B cell (primary cell): ENCODE measurements at regions not wholly inside any gene's neighbourhood (a gene's known extent, or its start where the extent isn't known, plus 50 kb on each side); places are given as distances from the start of the nearest gene placed in this dataset.

ENCODE experiments used
- ATAC-seq: fragments of 200-7000 bp; cut with Tn5 transposase; one replicate; pipeline ENCODE4 v1.10.0; 2021; ENCODE audit warnings: low read depth, mild to moderate bottlenecking, moderate number of reproducible peaks, moderate library complexity
- CTCF ChIA-PET: fragments of 350-600 bp; sonication (Branson Sonifier 250); formaldehyde crosslinking; loops from one replicate; lab custom pipeline; 2021; ENCODE audit warnings: antibody characterized with exemption, inconsistent platforms; lab: Charles Lee
- POLR2A ChIA-PET: fragments of 350-600 bp; sonication (Branson Sonifier 250); formaldehyde crosslinking; loops from one replicate; lab custom pipeline; 2021; ENCODE audit warnings: antibody characterized with exemption; lab: Charles Lee
- DNase-seq: peaks from one replicate; pipeline ENCODE4 v3.0.0; 2013
- H2AFZ ChIP-seq: 2 replicates; pipeline ENCODE4 v1.6.1; 2012; ENCODE audit warnings: mild to moderate bottlenecking, low read depth, low read length; ENCODE audit not compliant: insufficient read depth, poor library complexity, severe bottlenecking
- H3K27ac ChIP-seq, 2 donors: 1 replicate in 1 of 2; 2 replicates in 1 of 2; pipeline ENCODE4 v1.5.1; 2012 to 2013; ENCODE audit warnings: low read length in 2 of 2, mild to moderate bottlenecking in 2 of 2, moderate library complexity in 1 of 2
- H3K27me3 ChIP-seq, 4 experiments: fragments of 200-600 bp in 1 of 4; sonication (generic) in 1 of 4; replicated peaks in 1 of 4; 1 replicate in 2 of 4; 2 replicates in 2 of 4; pipeline versions ENCODE4 v1.6.1 to v1.7.0; 2013 to 2016; ENCODE audit warnings: low read length in 3 of 4, mild to moderate bottlenecking in 2 of 4, mixed read lengths in 1 of 4, moderate library complexity in 1 of 4; ENCODE audit not compliant: insufficient read depth in 4 of 4, control insufficient read depth in 3 of 4; ENCODE audit errors: control extremely low read depth in 1 of 4
- H3K36me3 ChIP-seq, 2 experiments: replicated peaks in 1 of 2; 1 replicate in 1 of 2; 2 replicates in 1 of 2; pipeline versions ENCODE4 v1.6.1 to v1.7.1; 2013; ENCODE audit warnings: low read length in 1 of 2; ENCODE audit not compliant: insufficient read depth in 2 of 2, control insufficient read depth in 1 of 2; ENCODE audit errors: control extremely low read depth in 1 of 2, extremely low read depth in 1 of 2
- H3K4me1 ChIP-seq, 2 donors: fragments of 200-600 bp in 1 of 2; sonication (generic) in 1 of 2; 1 replicate in 1 of 2; 2 replicates in 1 of 2; pipeline versions ENCODE4 v1.5.1 to v1.6.1; 2013 to 2017; ENCODE audit warnings: low read length in 2 of 2; ENCODE audit not compliant: control insufficient read depth in 2 of 2, insufficient read depth in 2 of 2
- H3K4me2 ChIP-seq: replicated peaks from 2 replicates; pipeline ENCODE3; 2012; ENCODE audit warnings: mild to moderate bottlenecking, low read depth, low read length; ENCODE audit not compliant: poor library complexity, severe bottlenecking
- H3K4me3 ChIP-seq, 5 experiments: fragments of 200-600 bp in 1 of 5; sonication (generic) in 1 of 5; 1 replicate in 3 of 5; 2 replicates in 2 of 5; pipeline versions ENCODE4 v1.5.1 to v1.7.0; 2011 to 2016; ENCODE audit warnings: low read length in 4 of 5, mild to moderate bottlenecking in 4 of 5, low read depth in 2 of 5, control low read depth in 1 of 5, moderate library complexity in 1 of 5; ENCODE audit not compliant: insufficient read depth in 1 of 5; ENCODE audit errors: control extremely low read depth in 1 of 5, extremely low read depth in 1 of 5
- H3K79me2 ChIP-seq: fragments of 200-600 bp; sonication (generic); one replicate; pipeline ENCODE4 v1.6.0; 2016; ENCODE audit warnings: low read length; ENCODE audit not compliant: control insufficient read depth, insufficient read depth
- H3K9ac ChIP-seq: fragments of 200-600 bp; sonication (generic); 2 replicates; pipeline ENCODE4 v1.6.1; 2017; ENCODE audit warnings: mild to moderate bottlenecking, low read length, moderate library complexity
- H3K9me3 ChIP-seq, 3 donors: one replicate each; pipeline versions ENCODE4 v1.6.1 to v1.7.1; 2013; ENCODE audit warnings: low read length in 2 of 3; ENCODE audit not compliant: control insufficient read depth in 2 of 3, insufficient read depth in 1 of 3; ENCODE audit errors: control extremely low read depth in 1 of 3
- H4K20me1 ChIP-seq: 2 replicates; pipeline ENCODE4 v1.6.0; 2012; ENCODE audit warnings: mild to moderate bottlenecking, low read length; ENCODE audit not compliant: insufficient read depth, control insufficient read depth, poor library complexity, severe bottlenecking
- H3K27ac Mint-ChIP-seq: one replicate; pipeline ENCODE4 v1.8.0; 2021; ENCODE audit warnings: mixed read lengths
- H3K27me3 Mint-ChIP-seq: one replicate; pipeline ENCODE4 v1.8.0; 2021; ENCODE audit warnings: mixed read lengths
- H3K4me1 Mint-ChIP-seq: one replicate; pipeline ENCODE4 v1.8.0; 2021; ENCODE audit warnings: mixed read lengths
- H3K4me3 Mint-ChIP-seq: one replicate; pipeline ENCODE4 v1.8.0; 2021; ENCODE audit warnings: mixed read lengths
- H3K9me3 Mint-ChIP-seq: one replicate; pipeline ENCODE4 v1.8.0; 2022; ENCODE audit warnings: mixed read lengths; ENCODE audit not compliant: insufficient read depth
- CTCF ChIP-seq: fragments of 200-600 bp; IDR thresholded peaks from one replicate; pipeline ENCODE4 v1.8.0; 2022; ENCODE audit warnings: antibody characterized with exemption, mild to moderate bottlenecking
- EZH2 ChIP-seq: IDR thresholded peaks from 2 replicates; pipeline ENCODE4 v1.6.1; 2012; ENCODE audit warnings: borderline replicate concordance, low read depth, mild to moderate bottlenecking, moderate library complexity, low read length; ENCODE audit not compliant: insufficient read depth, poor library complexity, severe bottlenecking
- WGBS: methylation state at CpG from one replicate; pipeline ENCODE4 v1.1.5; 2013; ENCODE audit warnings: missing lambda C conversion rate; ENCODE audit not compliant: insufficient coverage; 5-methylcytosine and 5-hydroxymethylcytosine counted together
- intact Hi-C: fragments of 100-400 bp; cut with micrococcal nuclease; formaldehyde crosslinking; loops from one replicate; pipeline ENCODE4 v1.10.0; 2022

- Histone ChIP-seq H3K36me3 (no peaks in the 10 kb centered on the region), H3K9me3 (peaks cover 0 to 5% (median 0%) of the 10 kb centered on the region in 3 donors), H2AFZ (no peak overlapping the region), H3K27me3 (no peaks in the 10 kb centered on the region), H3K79me2 (no peaks in the 10 kb centered on the region), H3K4me2 (no peak overlapping the region), H3K27ac (no peak overlapping the region), H3K4me3 (no peak overlapping the region), H4K20me1 (no peaks in the 10 kb centered on the region), H3K4me1 (no peaks in the 10 kb centered on the region), H3K9ac (no peak overlapping the region)
- WGBS, result no CpG with 5 or more reads among the region's 2 CpGs
- no peak for TF ChIP-seq EZH2
- TF ChIP-seq CTCF, result no peak
- POLR2A ChIA-PET, result no interaction called here
- H3K4me1 Mint-ChIP-seq, result no peaks in the 10 kb centered on the region
- H3K9me3 Mint-ChIP-seq, result peaks cover 4% of the 10 kb centered on the region
- intact Hi-C loops, result no loop called here
- CTCF ChIA-PET, result no interaction called here
- DNase-seq (no peak), ATAC-seq (no peak)
- no peak overlapping the region for H3K27ac Mint-ChIP-seq
- H3K27me3 Mint-ChIP-seq, result no peaks in the 10 kb centered on the region
- H3K4me3 Mint-ChIP-seq, result no peak overlapping the region
These were observed 83.8 kb upstream of the PLEKHG7 start for GRCh38 chr12:92619026-92619425.

GRCh38 chr12:92615703-92616102 lies 87.1 kb upstream of the PLEKHG7 start:
- no peak for TF ChIP-seq EZH2
- TF ChIP-seq CTCF, result no peak
- DNase-seq (no peak), ATAC-seq (no peak)
- no peaks in the 10 kb centered on the region for H3K4me1 ChIP-seq
- CTCF ChIA-PET, result interaction anchor here (1.2 to 1.6 kb wide), 2 partner anchors 10 to 1234 kb away, joined by 3 to 6 read pairs; no protein-coding TSS in a partner anchor
- H3K36me3 ChIP-seq, result no peaks in the 10 kb centered on the region
- H3K27ac ChIP-seq, result no peak overlapping the region
- H3K27me3 Mint-ChIP-seq, result no peaks in the 10 kb centered on the region
- H3K27ac Mint-ChIP-seq, result no peak overlapping the region
- H2AFZ ChIP-seq, result no peak overlapping the region
- intact Hi-C loops, result no loop called here
- H3K4me2 ChIP-seq, result no peak overlapping the region
- H3K79me2 ChIP-seq, result no peaks in the 10 kb centered on the region
- no peaks in the 10 kb centered on the region for H3K27me3 ChIP-seq
- POLR2A ChIA-PET, result no interaction called here
- no peak overlapping the region for H3K4me3 Mint-ChIP-seq
- H4K20me1 ChIP-seq, result no peaks in the 10 kb centered on the region
- no peaks in the 10 kb centered on the region for H3K9me3 ChIP-seq
- no peak overlapping the region for H3K4me3 ChIP-seq
- WGBS, result no CpG with 5 or more reads among the region's 2 CpGs
- no peaks in the 10 kb centered on the region for H3K4me1 Mint-ChIP-seq
- no peak overlapping the region for H3K9ac ChIP-seq
- no peaks in the 10 kb centered on the region for H3K9me3 Mint-ChIP-seq
